GM21529 (cell line): ENCODE measurements at regions not wholly inside any gene's neighbourhood (a gene's known extent, or its start where the extent isn't known, plus 50 kb on each side); places are given as distances from the start of the nearest gene placed in this dataset.

ENCODE experiments used
- ATAC-seq: cut with Tn5 transposase; IDR thresholded peaks from one replicate; pipeline ENCODE4 v1.9.1; 2021; ENCODE audit not compliant: unreplicated experiment

DNA sequence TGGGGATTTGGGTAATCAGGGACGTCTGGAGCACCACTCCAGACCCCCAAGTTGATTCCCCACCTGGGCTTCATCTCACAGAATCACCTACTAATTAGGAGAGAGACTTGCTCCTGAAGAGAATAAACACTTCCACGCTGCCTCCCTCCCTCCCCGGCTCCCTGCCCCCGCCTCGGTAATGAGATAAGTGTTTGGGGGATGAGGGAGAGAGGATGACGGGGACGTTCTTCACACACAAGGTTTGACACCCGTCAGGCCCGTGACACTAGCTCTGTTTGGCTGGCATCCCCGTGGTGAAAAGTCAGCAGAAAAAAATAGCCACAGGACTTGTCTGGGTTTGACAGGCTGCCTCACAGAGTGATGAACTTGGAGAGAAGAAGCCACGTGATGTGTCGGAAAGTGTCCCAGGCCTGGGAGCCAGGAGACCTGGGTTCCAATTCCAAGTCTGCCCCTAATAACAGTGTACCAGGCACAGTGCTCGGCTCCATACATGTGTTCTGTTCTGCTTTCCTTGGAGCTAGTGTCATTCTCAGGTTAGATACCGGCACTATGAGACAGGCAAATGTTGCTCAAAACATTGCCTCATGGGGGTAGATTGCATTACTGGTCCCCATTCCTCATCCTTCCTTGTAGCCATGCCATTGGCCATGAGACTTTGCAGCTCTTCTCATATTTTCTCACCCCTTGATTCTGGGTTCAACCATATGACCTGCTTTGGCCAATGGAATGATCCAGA is 578.0 kb downstream of the BCOR start:
- no peak for ATAC-seq

DNA sequence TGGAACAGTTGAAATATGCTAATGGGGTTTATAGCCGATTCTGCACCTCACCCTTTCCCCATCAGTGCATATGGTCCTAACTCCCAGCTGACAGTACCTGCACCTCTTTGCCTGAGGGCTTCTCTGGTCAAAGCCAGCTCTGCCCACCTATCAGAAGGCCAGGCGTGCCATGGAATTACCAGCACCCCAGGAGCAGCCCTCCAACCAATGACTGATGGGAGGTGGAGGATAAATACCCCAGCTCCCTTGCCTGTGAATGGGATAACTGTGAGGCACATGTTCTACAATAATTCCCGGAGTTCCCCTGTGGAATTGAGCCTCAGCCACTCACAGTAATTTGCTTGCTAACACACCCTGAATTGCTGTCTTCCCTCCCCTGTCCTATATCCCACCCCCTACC is 572.0 kb downstream of the BCOR start:
- no peak for ATAC-seq

DNA sequence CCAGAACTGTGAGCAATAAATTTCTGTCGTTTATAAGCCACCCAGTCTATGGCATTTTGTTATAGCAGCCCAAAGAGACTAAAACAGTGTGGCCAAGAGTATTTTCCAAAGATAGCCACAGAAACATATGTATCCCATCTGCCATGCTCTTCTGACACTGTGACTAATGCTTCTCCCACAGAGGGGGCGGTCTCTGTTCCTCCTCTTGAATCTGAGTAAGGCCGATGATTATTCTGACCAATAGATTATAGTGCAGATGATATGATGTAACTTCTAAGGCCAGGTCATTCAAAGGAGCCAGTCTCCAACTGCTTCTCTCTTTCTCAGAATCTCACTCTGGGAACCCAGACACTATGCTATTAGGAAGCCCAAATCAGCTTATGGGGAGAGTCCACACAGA is 570.7 kb downstream of the BCOR start:
- no peak for ATAC-seq

DNA sequence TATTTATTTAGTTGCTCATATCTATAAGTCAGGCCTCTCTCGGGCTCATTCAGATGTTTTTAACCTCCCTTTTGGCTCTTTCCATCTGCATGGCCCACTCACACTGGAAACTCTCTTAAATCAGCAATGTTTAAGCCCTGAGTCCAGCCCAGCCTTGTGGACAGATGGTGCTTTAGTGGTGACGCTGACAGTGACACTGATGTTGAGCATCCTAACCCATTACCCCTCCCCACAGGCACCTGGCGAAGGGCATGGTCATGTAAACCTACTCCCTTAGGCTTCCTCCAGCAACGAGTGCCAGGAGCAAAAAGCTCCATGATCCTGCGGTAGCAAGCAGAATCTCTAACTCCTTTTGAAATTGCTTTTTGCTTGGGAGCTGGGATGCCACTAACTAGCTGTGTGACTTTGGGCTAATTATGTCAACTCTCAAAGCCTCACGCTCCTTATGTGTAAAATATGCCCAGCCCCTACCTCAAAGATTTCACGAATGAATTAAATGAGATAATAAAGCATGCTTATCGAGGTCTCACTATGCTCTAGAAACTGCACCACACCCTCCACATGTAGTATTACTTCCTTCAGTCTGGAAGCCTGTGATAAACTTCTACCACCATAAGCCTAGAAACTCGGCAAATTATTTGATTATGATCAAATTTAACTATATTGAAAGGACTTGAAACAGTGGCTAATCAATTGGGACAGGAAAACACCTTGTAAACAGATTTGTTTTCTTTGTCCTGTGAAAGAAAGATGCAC is 569.4 kb downstream of the BCOR start:
- ATAC-seq = no peak

DNA sequence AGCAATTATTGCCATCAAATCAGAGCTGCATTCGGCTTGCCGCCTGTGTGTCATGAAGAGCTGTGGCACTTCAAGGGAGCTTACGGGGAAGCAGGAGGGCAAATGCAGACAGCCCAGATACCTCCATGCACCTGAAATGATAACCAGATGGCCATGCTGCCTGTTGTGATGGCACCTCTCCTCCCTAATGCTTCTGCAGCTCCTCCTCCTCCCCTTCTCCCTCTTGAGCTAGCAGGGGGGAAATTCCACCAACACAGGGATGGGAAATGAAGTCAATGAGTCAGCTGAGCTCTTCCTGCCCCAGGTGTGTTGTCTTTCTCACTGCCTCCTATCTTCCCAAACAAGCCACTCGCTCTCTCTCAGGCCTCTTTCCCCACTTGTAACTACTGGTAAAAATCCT is 565.0 kb downstream of the BCOR start:
- ATAC-seq = no peak

DNA sequence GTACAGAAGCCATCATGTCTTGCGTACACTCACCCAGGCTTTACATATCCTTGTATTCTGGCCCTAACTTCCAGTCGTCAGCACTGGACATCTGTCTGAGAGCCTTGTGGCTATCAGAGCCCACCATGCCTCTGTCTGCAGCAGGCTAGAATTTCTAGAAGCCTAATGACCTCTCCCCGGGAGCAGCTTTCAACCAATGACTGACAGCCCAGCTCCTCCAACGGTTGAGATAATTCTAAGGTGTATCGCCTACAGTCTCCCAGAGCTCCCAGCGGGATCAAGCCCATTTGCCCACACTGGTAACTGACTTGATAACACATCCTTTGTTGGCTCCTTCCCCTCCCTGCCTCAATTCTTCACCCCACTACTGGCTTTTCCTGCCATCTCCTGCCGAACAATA is 562.8 kb downstream of the BCOR start:
- no peak for ATAC-seq

DNA sequence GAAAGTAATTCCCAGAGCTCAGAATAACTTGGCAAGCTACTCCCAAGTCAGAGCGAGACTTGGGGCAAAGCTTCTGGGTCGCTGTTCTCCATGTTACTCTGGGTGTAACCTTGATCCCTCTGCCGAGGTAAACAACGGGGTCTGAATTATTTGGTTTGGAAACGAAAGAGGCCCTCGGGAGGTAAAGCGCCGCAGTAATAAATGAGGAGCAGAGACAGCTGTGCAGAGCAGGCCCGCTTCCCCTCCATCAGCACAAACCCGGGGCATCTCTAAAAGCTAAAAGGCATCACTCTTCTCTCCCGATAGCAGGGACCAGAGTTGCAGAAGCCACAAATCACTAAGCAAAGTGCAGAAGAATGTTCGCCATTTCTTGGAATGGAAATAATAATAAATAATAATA is 561.5 kb downstream of the BCOR start:
- no peak for ATAC-seq

DNA sequence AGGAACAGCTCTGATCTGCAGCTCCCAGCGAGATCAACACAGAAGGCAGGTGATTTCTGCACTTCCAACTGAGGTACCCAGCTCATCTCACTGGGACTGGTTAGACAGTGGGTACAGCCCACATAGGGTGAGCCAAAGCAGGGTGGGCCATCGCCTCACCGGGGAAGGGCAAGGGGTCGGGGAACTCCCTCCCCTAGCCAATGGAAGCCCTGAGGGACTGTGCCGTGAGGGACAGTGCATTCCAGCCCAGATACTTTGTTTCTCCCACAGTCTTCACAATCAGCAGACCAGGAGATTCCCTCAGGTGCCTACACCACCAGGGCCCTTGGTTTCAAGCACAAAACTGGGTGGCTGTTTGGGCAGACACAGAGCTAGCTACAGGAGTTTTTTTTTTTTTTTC is 555.9 kb downstream of the BCOR start:
- ATAC-seq = no peak

DNA sequence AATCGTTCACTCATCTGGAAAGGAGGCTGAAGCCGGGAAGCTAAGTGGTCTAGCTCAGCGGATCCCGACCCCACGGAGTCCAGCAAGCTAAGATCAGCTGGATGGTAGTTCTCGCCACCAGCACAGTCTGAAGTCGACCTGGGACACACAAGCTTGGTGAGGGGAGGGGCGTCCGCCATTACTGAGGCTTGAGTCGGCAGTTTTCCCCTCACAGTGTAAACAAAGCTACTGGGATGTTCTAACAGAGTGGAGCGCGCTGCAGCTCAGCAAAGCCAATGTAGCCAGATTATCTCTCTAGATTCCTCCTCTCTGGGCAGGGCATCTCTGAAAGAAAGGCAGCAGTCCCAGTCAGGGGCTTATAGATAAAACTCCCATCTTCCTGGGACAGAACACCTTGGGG is 555.4 kb downstream of the BCOR start:
- no peak for ATAC-seq

DNA sequence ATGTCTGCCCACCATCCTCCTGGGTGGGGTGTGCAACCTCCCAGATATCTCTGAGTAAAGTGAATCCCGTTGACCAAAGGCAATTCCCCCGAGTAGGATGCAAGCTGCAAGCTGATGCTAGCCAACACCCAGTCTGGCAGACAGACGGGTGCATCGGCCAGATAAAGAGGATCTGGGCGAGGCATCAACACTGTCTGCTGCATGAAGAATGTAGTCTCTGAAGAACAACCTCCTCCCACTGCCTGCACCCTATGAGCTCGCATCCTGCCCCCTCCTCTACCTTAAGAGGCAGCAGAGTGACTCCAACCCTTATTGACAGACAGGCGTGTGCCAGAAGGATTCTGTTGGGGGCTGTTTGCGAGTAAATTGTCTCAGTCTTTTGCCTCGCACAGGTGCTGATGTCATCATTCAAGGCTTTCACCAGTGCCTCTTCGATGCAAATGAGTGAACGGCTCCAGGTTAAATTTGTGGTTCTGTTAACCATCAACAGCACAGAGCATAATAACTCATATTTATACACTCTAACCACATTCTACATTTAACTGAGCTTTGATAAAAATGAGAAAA is 546.9 kb downstream of the BCOR start:
- ATAC-seq = no peak

DNA sequence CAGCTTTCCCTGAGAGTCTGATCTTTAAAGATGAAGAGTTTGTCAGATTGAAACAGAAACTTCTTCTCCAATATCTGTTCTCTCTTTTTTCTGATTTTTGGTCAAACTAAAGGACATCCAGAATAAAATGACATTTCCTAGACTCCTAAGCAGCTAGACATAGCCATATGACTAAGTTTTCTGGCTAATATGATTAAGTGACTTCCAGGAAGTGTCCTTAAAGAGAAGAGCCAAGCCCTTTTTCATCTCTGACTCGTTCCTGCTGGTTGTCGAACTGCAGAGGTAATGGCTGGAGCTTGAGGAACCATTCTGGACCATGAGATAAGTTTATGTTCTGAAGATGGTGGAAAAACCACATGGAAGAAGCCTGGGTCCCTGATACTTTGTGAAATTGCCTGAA is 546.0 kb downstream of the BCOR start:
- no peak for ATAC-seq

DNA sequence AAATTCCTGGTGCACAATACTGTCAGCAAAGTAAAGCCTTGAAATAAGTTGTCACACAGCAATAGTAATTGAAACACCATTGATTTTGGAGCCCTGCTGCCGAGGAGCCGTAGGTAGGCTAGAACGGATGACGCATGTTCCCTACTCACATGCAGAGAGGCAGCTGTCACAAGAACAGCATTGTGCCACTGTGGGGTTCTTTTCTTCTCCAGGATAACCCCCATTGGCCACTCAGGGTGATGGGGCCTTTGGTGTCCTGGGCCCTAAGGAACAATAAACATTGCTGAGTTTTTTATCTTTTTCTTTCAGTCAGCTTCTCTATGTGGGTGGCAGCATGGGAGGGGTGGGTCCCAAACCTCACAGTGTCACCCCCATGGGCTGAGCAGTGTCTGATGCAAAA is 542.3 kb downstream of the BCOR start:
- no peak for ATAC-seq

DNA sequence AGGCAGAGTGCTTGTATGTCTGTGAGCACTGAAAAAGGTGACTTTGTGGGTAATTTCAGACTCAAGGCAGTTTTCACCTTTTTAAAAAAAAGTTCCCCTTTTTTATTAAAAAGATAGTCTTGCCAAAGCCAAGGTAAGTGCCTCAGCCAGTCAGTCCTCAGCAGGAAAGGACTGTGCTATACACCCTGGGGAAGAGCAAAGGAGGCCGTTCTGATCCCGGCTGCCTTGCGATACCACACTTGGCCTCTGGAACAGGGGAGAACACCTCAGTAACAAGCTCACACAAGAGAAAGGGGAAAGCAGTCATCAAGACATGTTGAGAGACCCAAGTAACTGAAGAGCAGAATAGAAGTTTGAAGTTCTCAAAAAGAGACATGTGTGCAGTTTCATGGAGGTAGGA is 541.7 kb downstream of the BCOR start:
- no peak for ATAC-seq

DNA sequence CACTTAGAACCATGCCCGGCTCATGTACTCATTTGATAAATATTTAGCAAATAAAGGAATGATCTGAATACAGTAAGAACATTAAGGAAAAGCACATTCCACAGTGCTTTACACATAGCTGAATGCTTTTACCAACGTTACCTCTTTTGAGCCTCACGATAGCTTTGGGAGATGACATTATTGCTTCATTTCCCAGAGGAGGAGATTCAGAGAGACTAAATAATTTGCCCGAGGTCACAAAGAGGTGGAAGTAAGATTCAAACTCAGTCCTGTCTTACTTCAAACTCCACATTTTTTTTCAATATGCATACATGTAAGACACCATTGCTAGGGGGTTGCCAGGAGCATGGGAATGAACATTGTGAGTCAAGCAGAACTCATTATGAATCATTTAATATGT is 538.5 kb downstream of the BCOR start:
- no peak for ATAC-seq

DNA sequence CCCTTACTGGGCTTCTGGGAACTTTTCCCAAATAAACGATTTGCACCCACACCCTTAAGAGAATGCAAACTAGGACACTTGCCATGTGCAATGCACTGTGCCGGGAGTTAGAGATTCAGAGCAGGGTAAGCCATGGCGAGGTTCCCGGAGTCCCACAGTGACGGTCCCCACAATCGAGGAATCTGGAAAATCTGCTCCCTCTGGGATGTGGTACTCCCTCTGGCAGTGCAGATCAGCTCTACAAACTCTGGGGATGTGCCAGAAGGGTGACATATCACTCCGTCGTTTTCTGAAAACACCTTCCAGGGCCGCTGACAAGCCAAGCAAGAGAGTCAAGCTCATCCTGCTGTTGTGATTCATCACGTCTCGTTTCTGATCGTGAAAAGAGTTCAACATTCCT is 537.5 kb downstream of the BCOR start:
- ATAC-seq = no peak

DNA sequence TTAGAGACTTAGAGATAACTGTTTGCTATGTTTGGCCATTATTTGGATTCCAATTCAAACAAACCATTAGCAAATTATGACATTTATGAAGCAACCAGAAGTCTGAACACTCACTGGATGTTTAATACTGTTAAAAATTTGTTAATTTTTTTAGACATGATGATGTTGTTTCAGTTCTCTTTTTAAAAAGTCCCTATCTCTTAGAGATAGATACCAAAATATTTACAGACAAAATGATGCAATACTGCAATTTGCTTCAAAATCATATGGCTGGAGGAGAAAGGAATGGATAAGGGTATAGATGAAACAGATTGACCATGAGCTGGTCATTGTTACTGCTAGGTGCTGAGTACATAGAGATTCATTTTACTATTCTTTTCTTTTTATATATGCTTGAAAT is 534.6 kb downstream of the BCOR start:
- no peak for ATAC-seq

DNA sequence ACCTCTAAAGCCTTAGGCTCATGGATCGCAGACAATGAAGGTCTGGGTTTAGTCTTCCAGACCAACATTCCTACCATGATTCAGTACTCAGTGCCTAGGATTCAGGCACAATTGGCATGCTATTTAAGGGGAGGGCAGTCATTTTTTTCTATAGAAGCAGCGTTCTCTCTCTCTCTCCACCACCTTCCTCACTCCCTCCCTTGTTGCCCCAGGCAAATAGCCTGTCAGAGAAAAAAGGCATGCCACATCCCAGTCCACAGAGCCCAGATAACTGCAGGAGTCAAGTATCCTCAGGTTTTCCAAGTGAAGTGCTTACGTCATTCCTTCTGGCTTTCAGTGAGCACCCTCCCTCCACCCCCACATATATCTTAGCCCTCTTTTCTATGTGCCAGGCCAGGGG is 533.0 kb downstream of the BCOR start:
- no peak for ATAC-seq

DNA sequence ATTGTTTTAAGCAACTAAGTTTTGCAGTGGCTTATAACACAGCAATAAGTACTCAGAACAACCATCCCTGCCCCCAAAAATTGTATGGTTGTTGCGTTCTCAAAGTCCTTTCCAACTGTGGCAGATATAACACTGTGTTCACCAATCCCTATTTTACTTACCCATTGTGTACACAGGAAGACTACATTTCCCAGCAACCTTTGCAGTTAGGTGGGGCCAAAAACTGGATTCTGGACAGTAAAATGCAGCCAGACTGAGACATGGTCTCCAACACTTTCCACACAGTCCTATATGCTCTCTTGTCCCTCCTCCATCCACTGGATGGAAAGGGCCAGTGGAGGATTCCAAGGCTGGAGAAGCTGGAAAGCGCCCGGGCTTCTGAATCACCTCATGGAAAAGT is 523.6 kb downstream of the BCOR start:
- no peak for ATAC-seq

DNA sequence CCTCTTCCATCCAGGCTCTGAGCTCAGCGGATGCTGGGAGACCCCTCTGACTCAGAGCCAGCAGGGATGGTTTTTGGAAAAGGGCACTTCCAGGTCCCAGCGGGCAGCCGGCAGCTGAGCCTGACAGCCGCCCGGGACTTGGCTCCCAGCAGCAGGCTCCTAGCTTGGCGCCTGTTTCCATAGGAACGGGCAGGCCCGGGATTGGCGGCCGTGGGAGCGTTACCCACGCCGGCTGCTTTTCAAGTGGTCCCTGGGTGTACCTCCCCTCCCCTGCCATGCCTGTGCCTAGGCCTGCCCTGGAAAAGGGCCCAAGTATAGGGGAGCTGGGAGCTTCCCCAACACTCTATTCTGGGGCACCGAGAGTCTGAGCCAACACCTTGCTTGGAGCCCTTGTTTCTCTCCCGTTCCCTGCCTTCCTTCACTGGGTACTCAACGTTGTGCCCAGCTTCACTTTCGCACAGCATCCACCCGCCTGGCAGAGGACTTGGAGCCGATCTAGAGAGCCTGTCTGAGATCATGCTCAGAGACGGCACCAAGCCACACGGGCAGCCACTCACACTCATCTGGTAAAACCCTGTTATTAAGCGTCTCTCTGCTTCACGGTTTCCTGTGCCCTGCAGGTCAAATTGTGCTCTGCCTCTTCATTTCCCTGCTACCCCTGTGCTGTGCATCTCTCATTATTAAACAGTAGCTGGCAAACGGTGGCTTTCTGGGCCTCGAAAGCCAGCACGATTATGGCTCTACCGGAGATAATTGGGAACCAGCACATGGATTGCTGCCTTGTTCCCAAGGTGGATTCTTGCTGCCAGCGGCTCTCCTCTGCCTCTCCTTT is 521.5 kb downstream of the BCOR start:
- no peak for ATAC-seq

DNA sequence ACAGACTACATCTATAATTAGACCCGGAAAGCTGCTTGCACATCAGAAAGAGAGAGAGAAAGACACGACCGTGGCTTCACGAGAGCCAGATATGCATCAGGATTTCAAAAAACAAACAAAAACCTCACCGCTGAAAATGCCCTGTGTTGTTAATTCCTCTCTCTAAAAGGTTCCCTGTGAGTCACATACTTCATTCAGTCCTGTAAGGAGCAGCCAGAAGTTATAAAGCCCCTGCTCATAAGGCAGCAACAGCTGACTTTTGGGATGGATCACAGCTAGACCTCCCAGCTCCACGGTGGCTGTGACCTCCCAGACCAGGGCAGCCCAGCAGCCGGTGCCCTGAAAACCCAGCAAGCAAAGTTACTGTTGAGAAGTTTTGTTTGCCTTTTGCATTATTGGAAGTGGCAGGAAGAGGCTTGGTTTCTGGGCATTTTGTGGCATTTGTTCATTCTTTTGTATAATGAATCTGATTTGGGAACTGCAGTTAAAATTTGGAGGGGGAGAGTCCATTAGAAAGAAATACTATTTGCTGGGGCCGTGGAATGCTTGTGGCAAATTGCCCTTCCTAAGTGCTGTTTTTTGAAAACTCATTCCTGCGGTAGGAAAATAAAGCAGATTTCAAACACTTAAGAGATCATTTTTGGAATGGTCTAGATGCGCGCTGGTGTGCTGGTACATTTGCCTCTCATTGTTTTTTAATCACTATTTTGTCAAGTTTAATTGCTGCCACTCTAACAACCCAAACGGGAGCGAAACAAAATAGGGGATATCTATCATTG is 520.4 kb downstream of the BCOR start:
- no peak for ATAC-seq
